ENCODE measurements at regions not wholly inside any gene's neighbourhood (a gene's known extent, or its start where the extent isn't known, plus 50 kb on each side); places are given as distances from the start of the nearest gene placed in this dataset.

- no peaks in the 10 kb centered on the region; the same call in 2 of the 3 replicates for H3K9me3 Mint-ChIP-seq
- ATAC-seq, result no peak
- no peak overlapping the region for H2AFZ ChIP-seq
- H3K4me3 ChIP-seq, result no peak overlapping the region
- H3K9me2 ChIP-seq (ENCODE audit: insufficient read depth), result peaks cover 20% of the 10 kb centered on the region
- no peaks in the 10 kb centered on the region for H3K36me3 ChIP-seq (ENCODE audit: insufficient read depth)
- H3K27ac ChIP-seq (ENCODE audit: low read depth), result no peak overlapping the region
- no peaks in the 10 kb centered on the region for H3K27me3 Mint-ChIP-seq (ENCODE audit: insufficient read depth, low read depth, poor library complexity)
- H3K36me3 Mint-ChIP-seq (ENCODE audit: low read depth), result no peaks in the 10 kb centered on the region
- TF ChIP-seq NANOG (IDR thresholded peaks at IDR 0.05; ENCODE audit: borderline replicate concordance) (no peak), JUNB (IDR thresholded peaks at IDR 0.05; ENCODE audit: unreplicated experiment) (no peak), EZH2phosphoT487 (IDR thresholded peaks at IDR 0.05; ENCODE audit: unreplicated experiment) (no peak)
- TF ChIP-seq, protein P1, sequence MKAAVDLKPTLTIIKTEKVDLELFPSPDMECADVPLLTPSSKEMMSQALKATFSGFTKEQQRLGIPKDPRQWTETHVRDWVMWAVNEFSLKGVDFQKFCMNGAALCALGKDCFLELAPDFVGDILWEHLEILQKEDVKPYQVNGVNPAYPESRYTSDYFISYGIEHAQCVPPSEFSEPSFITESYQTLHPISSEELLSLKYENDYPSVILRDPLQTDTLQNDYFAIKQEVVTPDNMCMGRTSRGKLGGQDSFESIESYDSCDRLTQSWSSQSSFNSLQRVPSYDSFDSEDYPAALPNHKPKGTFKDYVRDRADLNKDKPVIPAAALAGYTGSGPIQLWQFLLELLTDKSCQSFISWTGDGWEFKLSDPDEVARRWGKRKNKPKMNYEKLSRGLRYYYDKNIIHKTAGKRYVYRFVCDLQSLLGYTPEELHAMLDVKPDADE (IDR thresholded peaks at IDR 0.05), result no peak
- TF ChIP-seq, protein P2, sequence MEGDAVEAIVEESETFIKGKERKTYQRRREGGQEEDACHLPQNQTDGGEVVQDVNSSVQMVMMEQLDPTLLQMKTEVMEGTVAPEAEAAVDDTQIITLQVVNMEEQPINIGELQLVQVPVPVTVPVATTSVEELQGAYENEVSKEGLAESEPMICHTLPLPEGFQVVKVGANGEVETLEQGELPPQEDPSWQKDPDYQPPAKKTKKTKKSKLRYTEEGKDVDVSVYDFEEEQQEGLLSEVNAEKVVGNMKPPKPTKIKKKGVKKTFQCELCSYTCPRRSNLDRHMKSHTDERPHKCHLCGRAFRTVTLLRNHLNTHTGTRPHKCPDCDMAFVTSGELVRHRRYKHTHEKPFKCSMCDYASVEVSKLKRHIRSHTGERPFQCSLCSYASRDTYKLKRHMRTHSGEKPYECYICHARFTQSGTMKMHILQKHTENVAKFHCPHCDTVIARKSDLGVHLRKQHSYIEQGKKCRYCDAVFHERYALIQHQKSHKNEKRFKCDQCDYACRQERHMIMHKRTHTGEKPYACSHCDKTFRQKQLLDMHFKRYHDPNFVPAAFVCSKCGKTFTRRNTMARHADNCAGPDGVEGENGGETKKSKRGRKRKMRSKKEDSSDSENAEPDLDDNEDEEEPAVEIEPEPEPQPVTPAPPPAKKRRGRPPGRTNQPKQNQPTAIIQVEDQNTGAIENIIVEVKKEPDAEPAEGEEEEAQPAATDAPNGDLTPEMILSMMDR (conservative IDR thresholded peaks at IDR 0.05; ENCODE audit: low read depth in 2 of 2), result no peak
- no peaks in the 10 kb centered on the region for H3K79me2 ChIP-seq (replicated peaks; ENCODE audit: insufficient read depth)
- H3K4me1 ChIP-seq (ENCODE audit: insufficient read depth), result no peaks in the 10 kb centered on the region; the same call in 1 of the 2 replicates
- H3K4me1 Mint-ChIP-seq, result peaks cover 6% of the 10 kb centered on the region
- H4K20me1 ChIP-seq (replicated peaks; ENCODE audit: insufficient read depth), result no peaks in the 10 kb centered on the region
- no peaks in the 10 kb centered on the region for H3K27me3 ChIP-seq (ENCODE audit: insufficient read depth)
- no peak overlapping the region for H3K4me2 ChIP-seq
- no peak overlapping the region for H3K27ac Mint-ChIP-seq
- no peaks in the 10 kb centered on the region for H3F3A ChIP-seq (replicated peaks; ENCODE audit: low read depth)
- DNase-seq (ENCODE audit: low spot score), result no peak
- no peak overlapping the region for H3K4me3 Mint-ChIP-seq
These were observed 671.1 kb downstream of the TUSC7 start for GRCh38 chr3:117380631-117381030.

DNA sequence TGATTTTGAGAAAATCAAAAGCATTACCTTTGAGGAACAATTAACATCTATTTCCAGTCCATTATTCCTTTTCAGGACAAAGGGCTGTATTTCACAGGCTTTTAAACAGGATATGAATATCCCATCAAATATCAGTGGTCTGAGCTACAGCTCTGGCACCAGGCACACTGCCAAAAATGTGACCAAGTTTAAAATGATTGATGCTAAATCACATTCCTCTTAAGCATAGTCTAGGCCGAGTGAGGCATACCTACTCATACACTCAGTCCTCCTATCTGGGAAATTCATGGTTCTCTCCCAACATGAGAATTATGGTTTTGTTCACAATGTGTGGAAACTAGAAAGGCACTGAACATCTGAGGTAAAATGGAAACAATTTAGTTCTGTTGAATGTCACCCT, 683.5 kb downstream of the TUSC7 start:
- DNase-seq (ENCODE audit: low spot score) (no peak), ATAC-seq (no peak)
- no peaks in the 10 kb centered on the region for H3K9me3 Mint-ChIP-seq
- no peaks in the 10 kb centered on the region for H3K79me2 ChIP-seq (replicated peaks; ENCODE audit: insufficient read depth)
- peaks cover 22% of the 10 kb centered on the region for H3K4me1 ChIP-seq (ENCODE audit: insufficient read depth)
- H3K36me3 Mint-ChIP-seq (ENCODE audit: low read depth), result no peaks in the 10 kb centered on the region
- H3K4me1 Mint-ChIP-seq, result peaks cover 31% of the 10 kb centered on the region
- H3K4me3 ChIP-seq, result no peak overlapping the region
- H3F3A ChIP-seq (replicated peaks; ENCODE audit: low read depth), result no peaks in the 10 kb centered on the region
- H3K4me2 ChIP-seq, result no peak overlapping the region
- H3K9me2 ChIP-seq (ENCODE audit: insufficient read depth), result no peaks in the 10 kb centered on the region
- peaks cover 28% of the 10 kb centered on the region for H3K27me3 ChIP-seq (ENCODE audit: insufficient read depth)
- H4K20me1 ChIP-seq (replicated peaks; ENCODE audit: insufficient read depth), result no peaks in the 10 kb centered on the region
- no peaks in the 10 kb centered on the region for H3K36me3 ChIP-seq (ENCODE audit: insufficient read depth)
- H3K27me3 Mint-ChIP-seq (ENCODE audit: insufficient read depth, low read depth, poor library complexity), result peaks cover 25% of the 10 kb centered on the region
- H3K27ac ChIP-seq (ENCODE audit: low read depth), result no peak overlapping the region
- no peak overlapping the region for H3K4me3 Mint-ChIP-seq
- no peak overlapping the region for H3K27ac Mint-ChIP-seq
- H2AFZ ChIP-seq, result no peak overlapping the region
- TF ChIP-seq, protein P3, sequence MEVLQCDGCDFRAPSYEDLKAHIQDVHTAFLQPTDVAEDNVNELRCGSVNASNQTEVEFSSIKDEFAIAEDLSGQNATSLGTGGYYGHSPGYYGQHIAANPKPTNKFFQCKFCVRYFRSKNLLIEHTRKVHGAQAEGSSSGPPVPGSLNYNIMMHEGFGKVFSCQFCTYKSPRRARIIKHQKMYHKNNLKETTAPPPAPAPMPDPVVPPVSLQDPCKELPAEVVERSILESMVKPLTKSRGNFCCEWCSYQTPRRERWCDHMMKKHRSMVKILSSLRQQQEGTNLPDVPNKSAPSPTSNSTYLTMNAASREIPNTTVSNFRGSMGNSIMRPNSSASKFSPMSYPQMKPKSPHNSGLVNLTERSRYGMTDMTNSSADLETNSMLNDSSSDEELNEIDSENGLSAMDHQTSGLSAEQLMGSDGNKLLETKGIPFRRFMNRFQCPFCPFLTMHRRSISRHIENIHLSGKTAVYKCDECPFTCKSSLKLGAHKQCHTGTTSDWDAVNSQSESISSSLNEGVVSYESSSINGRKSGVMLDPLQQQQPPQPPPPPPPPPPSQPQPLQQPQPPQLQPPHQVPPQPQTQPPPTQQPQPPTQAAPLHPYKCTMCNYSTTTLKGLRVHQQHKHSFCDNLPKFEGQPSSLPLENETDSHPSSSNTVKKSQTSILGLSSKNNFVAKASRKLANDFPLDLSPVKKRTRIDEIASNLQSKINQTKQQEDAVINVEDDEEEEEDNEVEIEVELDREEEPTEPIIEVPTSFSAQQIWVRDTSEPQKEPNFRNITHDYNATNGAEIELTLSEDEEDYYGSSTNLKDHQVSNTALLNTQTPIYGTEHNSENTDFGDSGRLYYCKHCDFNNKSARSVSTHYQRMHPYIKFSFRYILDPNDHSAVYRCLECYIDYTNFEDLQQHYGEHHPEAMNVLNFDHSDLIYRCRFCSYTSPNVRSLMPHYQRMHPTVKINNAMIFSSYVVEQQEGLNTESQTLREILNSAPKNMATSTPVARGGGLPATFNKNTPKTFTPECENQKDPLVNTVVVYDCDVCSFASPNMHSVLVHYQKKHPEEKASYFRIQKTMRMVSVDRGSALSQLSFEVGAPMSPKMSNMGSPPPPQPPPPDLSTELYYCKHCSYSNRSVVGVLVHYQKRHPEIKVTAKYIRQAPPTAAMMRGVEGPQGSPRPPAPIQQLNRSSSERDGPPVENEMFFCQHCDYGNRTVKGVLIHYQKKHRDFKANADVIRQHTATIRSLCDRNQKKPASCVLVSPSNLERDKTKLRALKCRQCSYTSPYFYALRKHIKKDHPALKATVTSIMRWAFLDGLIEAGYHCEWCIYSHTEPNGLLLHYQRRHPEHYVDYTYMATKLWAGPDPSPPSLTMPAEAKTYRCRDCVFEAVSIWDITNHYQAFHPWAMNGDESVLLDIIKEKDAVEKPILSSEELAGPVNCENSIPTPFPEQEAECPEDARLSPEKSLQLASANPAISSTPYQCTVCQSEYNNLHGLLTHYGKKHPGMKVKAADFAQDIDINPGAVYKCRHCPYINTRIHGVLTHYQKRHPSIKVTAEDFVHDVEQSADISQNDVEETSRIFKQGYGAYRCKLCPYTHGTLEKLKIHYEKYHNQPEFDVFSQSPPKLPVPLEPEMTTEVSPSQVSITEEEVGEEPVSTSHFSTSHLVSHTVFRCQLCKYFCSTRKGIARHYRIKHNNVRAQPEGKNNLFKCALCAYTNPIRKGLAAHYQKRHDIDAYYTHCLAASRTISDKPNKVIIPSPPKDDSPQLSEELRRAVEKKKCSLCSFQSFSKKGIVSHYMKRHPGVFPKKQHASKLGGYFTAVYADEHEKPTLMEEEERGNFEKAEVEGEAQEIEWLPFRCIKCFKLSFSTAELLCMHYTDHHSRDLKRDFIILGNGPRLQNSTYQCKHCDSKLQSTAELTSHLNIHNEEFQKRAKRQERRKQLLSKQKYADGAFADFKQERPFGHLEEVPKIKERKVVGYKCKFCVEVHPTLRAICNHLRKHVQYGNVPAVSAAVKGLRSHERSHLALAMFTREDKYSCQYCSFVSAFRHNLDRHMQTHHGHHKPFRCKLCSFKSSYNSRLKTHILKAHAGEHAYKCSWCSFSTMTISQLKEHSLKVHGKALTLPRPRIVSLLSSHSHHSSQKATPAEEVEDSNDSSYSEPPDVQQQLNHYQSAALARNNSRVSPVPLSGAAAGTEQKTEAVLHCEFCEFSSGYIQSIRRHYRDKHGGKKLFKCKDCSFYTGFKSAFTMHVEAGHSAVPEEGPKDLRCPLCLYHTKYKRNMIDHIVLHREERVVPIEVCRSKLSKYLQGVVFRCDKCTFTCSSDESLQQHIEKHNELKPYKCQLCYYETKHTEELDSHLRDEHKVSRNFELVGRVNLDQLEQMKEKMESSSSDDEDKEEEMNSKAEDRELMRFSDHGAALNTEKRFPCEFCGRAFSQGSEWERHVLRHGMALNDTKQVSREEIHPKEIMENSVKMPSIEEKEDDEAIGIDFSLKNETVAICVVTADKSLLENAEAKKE (CRISPR knock-in tag; IDR thresholded peaks at IDR 0.05), result no peak
- TF ChIP-seq ZNF114 (CRISPR knock-in tag; IDR thresholded peaks at IDR 0.05), result no peak
- no peak for TF ChIP-seq REST (IDR thresholded peaks at IDR 0.05; ENCODE audit: unreplicated experiment)
- TF ChIP-seq CREB1 (CRISPR knock-in tag; IDR thresholded peaks at IDR 0.05; ENCODE audit: low read depth), result no peak
- TF ChIP-seq NANOG (IDR thresholded peaks at IDR 0.05; ENCODE audit: borderline replicate concordance), result no peak
- TF ChIP-seq JUNB (IDR thresholded peaks at IDR 0.05; ENCODE audit: unreplicated experiment), result no peak
- TF ChIP-seq EZH2 (IDR thresholded peaks at IDR 0.05; ENCODE audit: low read depth, unreplicated experiment), result no peak

All from GM23338 (cell line).